ENCODE measurements at regions not wholly inside any gene's neighbourhood (a gene's known extent, or its start where the extent isn't known, plus 50 kb on each side); places are given as distances from the start of the nearest gene placed in this dataset.
"Not testable (repeated sequence)": the region's sequence is repeated elsewhere in the genome, so short reads cannot be mapped to it uniquely, and the experiment has no call there.

DNA sequence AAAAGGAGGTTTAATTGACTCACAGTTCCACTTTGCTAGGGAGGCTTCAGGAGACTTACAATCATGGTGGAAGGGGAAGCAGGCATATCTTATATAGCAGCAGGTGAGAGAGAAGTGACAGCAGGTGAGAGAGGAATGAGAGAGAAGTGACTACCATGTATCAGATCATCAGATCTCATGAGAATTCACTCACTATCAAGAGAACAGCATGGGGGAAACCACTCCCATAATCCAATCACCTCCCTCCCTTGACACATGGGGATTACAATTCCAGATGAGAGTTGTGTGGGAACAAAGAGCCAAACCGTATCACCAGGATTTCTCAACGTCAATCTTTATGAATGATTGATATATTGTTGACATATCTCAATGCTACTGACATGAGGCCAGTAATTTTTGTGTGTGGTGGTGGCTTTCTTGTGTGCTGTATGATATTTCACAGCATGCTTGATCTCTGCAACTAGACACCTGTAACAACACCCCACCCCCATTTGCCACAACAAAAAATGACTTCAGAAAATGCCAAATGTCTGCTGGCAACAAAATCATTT is 1470.9 kb upstream of the SEL1L start:
- intact Hi-C loops (cut with DNase I): no loop called here
- Histone ChIP-seq H3K36me3 (no peaks in the 10 kb centered on the region), H3K27me3 (no peaks in the 10 kb centered on the region), H3K27ac (no peak overlapping the region), H3K9me3 (peaks cover 0 to 4% (median 0%) of the 10 kb centered on the region in 12 donors), H3K4me3 (no peak overlapping the region), H3K4me1 (no peaks in the 10 kb centered on the region)
- DNase-seq (no peak), ATAC-seq (no peak)
- WGBS, 4 donors: 47 to 61% (median 58%) methylated on average over 2 of the region's 2 CpGs
- TF ChIP-seq, protein P1, sequence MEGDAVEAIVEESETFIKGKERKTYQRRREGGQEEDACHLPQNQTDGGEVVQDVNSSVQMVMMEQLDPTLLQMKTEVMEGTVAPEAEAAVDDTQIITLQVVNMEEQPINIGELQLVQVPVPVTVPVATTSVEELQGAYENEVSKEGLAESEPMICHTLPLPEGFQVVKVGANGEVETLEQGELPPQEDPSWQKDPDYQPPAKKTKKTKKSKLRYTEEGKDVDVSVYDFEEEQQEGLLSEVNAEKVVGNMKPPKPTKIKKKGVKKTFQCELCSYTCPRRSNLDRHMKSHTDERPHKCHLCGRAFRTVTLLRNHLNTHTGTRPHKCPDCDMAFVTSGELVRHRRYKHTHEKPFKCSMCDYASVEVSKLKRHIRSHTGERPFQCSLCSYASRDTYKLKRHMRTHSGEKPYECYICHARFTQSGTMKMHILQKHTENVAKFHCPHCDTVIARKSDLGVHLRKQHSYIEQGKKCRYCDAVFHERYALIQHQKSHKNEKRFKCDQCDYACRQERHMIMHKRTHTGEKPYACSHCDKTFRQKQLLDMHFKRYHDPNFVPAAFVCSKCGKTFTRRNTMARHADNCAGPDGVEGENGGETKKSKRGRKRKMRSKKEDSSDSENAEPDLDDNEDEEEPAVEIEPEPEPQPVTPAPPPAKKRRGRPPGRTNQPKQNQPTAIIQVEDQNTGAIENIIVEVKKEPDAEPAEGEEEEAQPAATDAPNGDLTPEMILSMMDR (IDR thresholded peaks at IDR 0.05): no peak
- TF ChIP-seq POLR2A (IDR thresholded peaks at IDR 0.05): no peak

DNA sequence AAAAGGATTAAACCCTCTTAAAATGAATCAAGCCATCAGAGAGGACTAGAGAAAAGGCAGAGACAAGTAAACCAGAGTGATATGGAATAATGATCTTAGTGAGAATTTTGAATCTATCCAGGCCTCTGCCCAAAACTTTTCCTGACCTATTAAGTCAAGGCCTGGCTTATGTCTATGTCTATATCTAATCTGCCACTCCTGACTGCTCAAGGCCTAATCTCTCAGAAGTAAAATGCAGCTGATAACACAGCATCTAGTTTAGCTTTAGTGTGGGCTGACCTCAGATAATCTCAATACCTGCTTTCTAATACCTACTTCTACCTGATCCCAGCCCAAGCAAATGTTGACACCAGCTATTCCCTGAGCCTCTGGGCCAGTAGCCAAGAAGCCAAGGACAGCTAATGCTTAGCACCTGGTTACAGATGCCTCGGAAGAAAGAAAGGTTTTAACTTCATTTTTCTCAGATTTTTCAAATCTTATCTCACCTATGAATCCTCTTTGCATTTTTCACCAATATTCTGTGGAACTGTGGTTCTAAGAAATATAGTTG is 1472.5 kb upstream of the SEL1L start:
- TF ChIP-seq, protein P1 (IDR thresholded peaks at IDR 0.05): no peak
- TF ChIP-seq POLR2A (IDR thresholded peaks at IDR 0.05): no peak
- no peak for ATAC-seq
- 23 to 39% (median 27%) methylated on average over 1 of the region's 1 CpG for WGBS, 4 donors

GRCh38 chr14:83007052-83007451 is 1473.4 kb upstream of the SEL1L start:
- ATAC-seq; DNase-seq; H3K27ac ChIP-seq; H3K36me3 ChIP-seq; H3K9me3 ChIP-seq; H3K4me3 ChIP-seq; intact Hi-C loops (cut with DNase I); H3K27me3 ChIP-seq; H3K4me1 ChIP-seq: not testable (repeated sequence)
- 93 to 95% (median 94%) methylated on average over 7 of the region's 7 CpGs for WGBS, 4 donors

More for the DNA sequence above, 1472.5 kb upstream of the SEL1L start:
- Histone ChIP-seq H3K27me3 (no peaks in the 10 kb centered on the region), H3K9me3 (peaks cover 0 to 4% (median 0%) of the 10 kb centered on the region in 12 donors), H3K36me3 (no peaks in the 10 kb centered on the region), H3K4me3 (no peak overlapping the region), H3K27ac (no peak overlapping the region), H3K4me1 (no peaks in the 10 kb centered on the region)
- intact Hi-C loops (cut with DNase I): no loop called here
- DNase-seq: no peak

DNA sequence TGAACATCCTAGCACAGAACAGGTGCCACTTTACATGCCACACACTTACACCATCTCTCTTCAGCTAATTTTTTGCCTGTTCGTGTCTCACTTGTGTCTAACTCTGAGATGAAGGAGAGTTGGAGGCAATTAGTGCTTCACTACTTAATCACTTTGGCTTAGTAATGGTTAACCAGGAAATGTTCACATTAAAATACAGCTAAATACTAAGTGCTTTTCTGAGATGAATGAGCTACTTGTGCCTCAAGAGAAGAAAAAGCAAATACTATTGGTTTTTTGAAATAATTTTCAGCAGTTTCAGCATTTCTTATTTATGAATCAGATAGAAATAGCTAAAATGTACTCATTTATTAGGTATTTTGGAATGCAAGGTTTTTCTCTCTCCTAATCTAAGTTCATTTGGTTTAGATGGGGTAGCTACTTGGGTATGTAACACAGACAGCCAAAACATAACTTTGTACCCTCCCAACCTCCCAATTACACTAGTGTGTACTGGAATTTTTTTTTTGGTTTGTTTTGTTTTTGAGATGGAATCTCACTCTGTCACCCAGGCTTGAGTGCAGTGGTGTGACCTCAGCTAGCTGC is 1474.1 kb upstream of the SEL1L start:
- intact Hi-C loops (cut with DNase I): no loop called here
- Histone ChIP-seq H3K4me3 (no peak overlapping the region), H3K36me3 (no peaks in the 10 kb centered on the region), H3K27ac (no peak overlapping the region), H3K9me3 (peaks cover 0 to 4% (median 0%) of the 10 kb centered on the region in 12 donors), H3K4me1 (no peaks in the 10 kb centered on the region), H3K27me3 (no peaks in the 10 kb centered on the region)
- ATAC-seq (no peak), DNase-seq (no peak)
- TF ChIP-seq, protein P1 (IDR thresholded peaks at IDR 0.05): no peak
- no peak for TF ChIP-seq POLR2A (IDR thresholded peaks at IDR 0.05)
- 73 to 85% (median 80%) methylated on average over 1 of the region's 1 CpG for WGBS, 4 donors
